OCI-LY1 (cell line): ENCODE measurements at regions not wholly inside any gene's neighbourhood (a gene's known extent, or its start where the extent isn't known, plus 50 kb on each side); places are given as distances from the start of the nearest gene placed in this dataset.

Experiments
- CTCF ChIP-seq: fragments of 200-600 bp; sonication (generic), shearing (Covaris generic); IDR thresholded peaks from 2 replicates; pipeline ENCODE4 v1.5.1; 2017; ENCODE audit warnings: mild to moderate bottlenecking, antibody characterized with exemption, low read length, moderate library complexity, mixed read lengths
- EZH2 ChIP-seq: fragments of 200-600 bp; sonication (generic), shearing (Covaris generic); IDR thresholded peaks from 2 replicates; pipeline ENCODE4 v1.8.0; 2017; ENCODE audit warnings: borderline replicate concordance, mixed run types, mild to moderate bottlenecking, antibody characterized with exemption, low read length, moderate library complexity, mixed read lengths

GRCh38 chr2:217035967-217036366, 176.1 kb upstream of the TNP1 start:
- TF ChIP-seq CTCF (no peak), EZH2 (no peak)
